Astrocyte of the spinal cord (primary cell): ENCODE measurements at regions not wholly inside any gene's neighbourhood (a gene's known extent, or its start where the extent isn't known, plus 50 kb on each side); places are given as distances from the start of the nearest gene placed in this dataset.

Experiments used
- DNase-seq: peaks from one replicate; pipeline ENCODE4 v3.0.0; 2011; ENCODE audit warnings: low read depth, low spot score
- H3K4me3 ChIP-seq: 2 replicates; pipeline ENCODE4 v1.5.1; 2011; ENCODE audit warnings: low read depth, mild to moderate bottlenecking, low read length, moderate library complexity
- CTCF ChIP-seq: IDR thresholded peaks from 2 replicates; pipeline ENCODE4 v1.5.1; 2012; ENCODE audit warnings: low read depth, mild to moderate bottlenecking, low read length, inconsistent platforms
- in situ Hi-C: cut with HindIII; loops from 2 replicates; pipeline ENCODE4 v1.10.0; 2017; ENCODE audit warnings: low sequenced_read_pairs

DNA sequence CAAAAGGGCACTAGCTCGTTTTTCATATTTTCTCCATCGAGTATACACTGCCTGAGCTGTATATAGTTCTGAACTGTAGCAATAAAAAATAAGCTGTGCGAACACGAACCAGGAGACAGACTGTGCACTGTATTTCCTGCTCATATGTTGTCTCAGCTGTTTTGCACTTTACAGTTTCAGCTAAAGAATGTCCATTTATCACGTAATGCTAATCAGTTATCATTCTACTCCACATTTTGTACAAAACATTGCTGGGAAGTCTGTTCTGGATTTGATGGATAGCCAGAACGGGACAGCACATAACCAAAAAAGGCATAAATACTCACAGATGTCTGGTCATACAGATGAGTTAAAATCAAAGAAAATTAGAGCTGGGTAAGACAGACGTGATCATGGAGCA lies 315.5 kb upstream of the ADGRL3 start:
- no peak for TF ChIP-seq CTCF
- peak; percentile 8 for DNase-seq
- no peak overlapping the region for H3K4me3 ChIP-seq
- in situ Hi-C loops: no loop called here

DNA sequence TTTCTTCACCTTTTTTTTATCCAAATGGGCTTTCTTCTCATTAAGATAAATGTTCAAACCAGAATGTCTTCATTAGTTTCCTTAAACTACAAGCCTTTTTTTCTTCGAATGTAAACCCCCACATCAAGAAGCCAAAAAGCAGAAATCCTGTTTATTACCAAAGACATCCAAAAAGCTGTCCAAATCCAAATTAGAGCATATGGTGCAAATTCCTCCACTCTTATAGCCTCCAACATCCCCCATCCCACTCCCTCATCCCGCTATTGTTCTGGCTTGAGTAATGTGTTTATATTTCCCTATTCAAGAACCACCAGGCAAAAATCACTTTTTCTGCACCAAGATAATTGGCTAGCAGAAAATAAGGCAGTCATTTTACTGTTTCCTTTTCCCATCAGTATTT lies 315.1 kb upstream of the ADGRL3 start:
- no peak for DNase-seq

DNA sequence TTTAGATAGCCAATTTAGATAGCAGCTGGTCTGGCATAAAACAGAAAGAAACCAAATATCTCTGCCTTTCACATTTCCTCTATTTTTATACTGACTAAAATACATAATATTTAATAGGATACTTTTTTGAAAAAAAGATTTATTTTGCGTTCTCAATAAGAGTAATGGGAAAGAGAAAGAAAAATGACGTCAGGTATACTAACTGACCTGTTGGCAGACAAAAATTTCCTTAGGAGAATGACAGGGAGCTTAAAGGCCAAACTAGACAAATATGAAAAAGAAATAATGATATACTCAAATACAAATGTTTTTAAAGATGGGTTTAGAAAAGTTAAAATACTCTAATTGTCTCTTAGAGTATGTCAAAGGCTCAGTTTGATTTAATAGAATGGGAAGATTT lies 309.4 kb upstream of the ADGRL3 start:
- no peak overlapping the region for H3K4me3 ChIP-seq
- in situ Hi-C loops: no loop called here
- TF ChIP-seq CTCF: no peak
- DNase-seq: no peak

More for the DNA sequence above, 315.1 kb upstream of the ADGRL3 start:
- H3K4me3 ChIP-seq: no peak overlapping the region
- no peak for TF ChIP-seq CTCF
- in situ Hi-C loops: no loop called here

DNA sequence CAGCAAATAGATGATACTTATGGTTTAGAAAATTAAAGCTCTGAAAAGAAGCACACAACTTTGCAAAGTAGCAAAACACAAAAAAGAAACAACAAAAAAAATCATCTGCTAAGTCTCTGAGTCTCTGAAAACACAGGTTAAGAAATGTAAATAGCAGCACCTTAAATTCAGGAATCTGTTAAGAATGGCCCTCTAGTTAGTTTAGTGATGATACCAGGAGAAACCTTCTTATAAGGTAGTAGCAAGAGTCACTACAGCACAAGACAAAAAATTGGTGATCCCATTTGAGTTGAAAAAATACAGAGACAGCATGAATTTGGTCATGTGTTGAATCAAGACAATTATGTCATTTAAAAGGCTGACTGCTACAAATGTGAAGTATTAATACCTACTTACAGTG lies 308.2 kb upstream of the ADGRL3 start:
- H3K4me3 ChIP-seq: no peak overlapping the region
- no peak for DNase-seq
- in situ Hi-C loops: no loop called here
- no peak for TF ChIP-seq CTCF

DNA sequence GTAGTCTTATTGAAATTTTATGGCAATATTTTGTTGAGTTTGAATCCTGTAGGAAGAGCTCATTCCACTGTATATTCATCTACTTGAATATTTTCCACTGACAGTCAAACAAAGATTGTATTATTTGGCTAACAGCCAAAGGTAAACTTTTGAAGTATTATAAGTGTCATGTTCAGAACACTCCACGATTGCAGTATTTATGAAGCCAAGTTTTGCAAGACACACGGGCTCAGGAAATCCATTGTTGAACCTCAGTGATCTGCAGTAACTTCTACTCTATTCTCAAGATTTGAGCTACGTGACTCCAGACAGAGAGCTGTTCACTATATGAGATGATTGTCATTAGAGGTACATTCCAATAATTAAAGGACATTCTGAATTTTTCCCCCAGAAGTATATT lies 302.7 kb upstream of the ADGRL3 start:
- in situ Hi-C loops: no loop called here
- no peak overlapping the region for H3K4me3 ChIP-seq
- peak; percentile 37 for DNase-seq
- no peak for TF ChIP-seq CTCF

- in situ Hi-C loops: no loop called here
- TF ChIP-seq CTCF: no peak
- no peak overlapping the region for H3K4me3 ChIP-seq
- no peak for DNase-seq
Measured at GRCh38 chr4:60905162-60905561, 295.0 kb upstream of the ADGRL3 start.

DNA sequence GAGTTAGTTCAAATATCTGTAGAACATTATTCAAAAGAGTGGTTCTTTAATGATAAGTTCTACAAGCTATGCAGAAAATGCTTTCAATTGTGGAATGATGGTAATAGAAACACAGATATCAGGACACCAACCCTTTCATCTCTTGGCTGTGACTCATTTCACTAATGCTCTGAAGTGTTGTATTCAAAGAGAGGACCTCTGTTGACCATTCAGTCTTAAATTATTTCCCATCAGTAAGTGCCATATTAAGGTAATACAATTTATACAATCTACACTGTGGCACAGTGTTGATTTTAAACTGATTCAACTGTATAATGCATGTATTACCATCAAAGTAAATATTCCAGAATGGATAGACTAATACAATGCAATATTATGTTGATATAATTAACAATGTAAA lies 289.0 kb upstream of the ADGRL3 start:
- no peak for TF ChIP-seq CTCF
- in situ Hi-C loops: no loop called here

More for the DNA sequence above, 289.0 kb upstream of the ADGRL3 start:
- no peak for DNase-seq
- no peak overlapping the region for H3K4me3 ChIP-seq
